Fibroblast of skin of right quadriceps (primary cell): ENCODE measurements at regions not wholly inside any gene's neighbourhood (a gene's known extent, or its start where the extent isn't known, plus 50 kb on each side); places are given as distances from the start of the nearest gene placed in this dataset.

ENCODE experiments used
- DNase-seq: peaks from one replicate; pipeline ENCODE4 v3.0.0-alpha.2; 2013

- peak; percentile 7 for DNase-seq
Measured at GRCh38 chr3:29070959-29071634, 209.8 kb upstream of the RBMS3 start.

GRCh38 chr3:29072611-29073010 is 208.3 kb upstream of the RBMS3 start:
- peak; percentile 64 for DNase-seq

- DNase-seq: no peak
Measured at GRCh38 chr3:29077356-29077755, 203.5 kb upstream of the RBMS3 start.

GRCh38 chr3:29079358-29079757 is 201.5 kb upstream of the RBMS3 start:
- no peak for DNase-seq

- DNase-seq: no peak
Measured at GRCh38 chr3:29080967-29081366, 199.9 kb upstream of the RBMS3 start.

- DNase-seq: no peak
Measured at GRCh38 chr3:29083081-29083480, 197.8 kb upstream of the RBMS3 start.

GRCh38 chr3:29083676-29084075 is 197.2 kb upstream of the RBMS3 start:
- DNase-seq: peak; percentile 33

GRCh38 chr3:29088579-29088978 is 192.3 kb upstream of the RBMS3 start:
- no peak for DNase-seq

GRCh38 chr3:29090912-29091597 is 189.8 kb upstream of the RBMS3 start:
- no peak for DNase-seq

GRCh38 chr3:29091599-29092189 is 189.2 kb upstream of the RBMS3 start:
- DNase-seq: no peak

GRCh38 chr3:29092348-29092747 is 188.5 kb upstream of the RBMS3 start:
- DNase-seq: no peak

- no peak for DNase-seq
Measured at GRCh38 chr3:29099296-29099695, 181.6 kb upstream of the RBMS3 start.

GRCh38 chr3:29099775-29100174 is 181.1 kb upstream of the RBMS3 start:
- DNase-seq: no peak

GRCh38 chr3:29100292-29100691 is 180.6 kb upstream of the RBMS3 start:
- peak; percentile 12 for DNase-seq

GRCh38 chr3:29128001-29128400 is 152.9 kb upstream of the RBMS3 start:
- DNase-seq: no peak

- no peak for DNase-seq
Measured at GRCh38 chr3:29137601-29138000, 143.3 kb upstream of the RBMS3 start.

- DNase-seq: no peak
Measured at GRCh38 chr3:29138171-29138570, 142.7 kb upstream of the RBMS3 start.

- peak; percentile 24 for DNase-seq
Measured at GRCh38 chr3:29140666-29141065, 140.2 kb upstream of the RBMS3 start.

GRCh38 chr3:29141197-29141917 is 139.5 kb upstream of the RBMS3 start:
- DNase-seq: no peak

GRCh38 chr3:29141918-29142275 is 139.0 kb upstream of the RBMS3 start:
- no peak for DNase-seq

- DNase-seq: no peak
Measured at GRCh38 chr3:29143151-29143550, 137.7 kb upstream of the RBMS3 start.

- DNase-seq: no peak
Measured at GRCh38 chr3:29144361-29144760, 136.5 kb upstream of the RBMS3 start.

GRCh38 chr3:29144807-29145206 is 136.1 kb upstream of the RBMS3 start:
- DNase-seq: peak; percentile 86

- DNase-seq: no peak
Measured at GRCh38 chr3:29145360-29145759, 135.5 kb upstream of the RBMS3 start.
